Mesendoderm (in vitro differentiated cells): ENCODE measurements at regions not wholly inside any gene's neighbourhood (a gene's known extent, or its start where the extent isn't known, plus 50 kb on each side); places are given as distances from the start of the nearest gene placed in this dataset.
"Not testable (repeated sequence)": the region's sequence is repeated elsewhere in the genome, so short reads cannot be mapped to it uniquely, and the experiment has no call there.

Source experiments
- DNase-seq: peaks from one replicate; pipeline ENCODE4 v3.0.0; 2013
- H2AK5ac ChIP-seq: 2 replicates; pipeline ENCODE4 v1.6.1; 2013; ENCODE audit warnings: low read length, inconsistent platforms
- H2BK120ac ChIP-seq: 2 replicates; pipeline ENCODE4 v1.6.1; 2013; ENCODE audit warnings: low read depth, mild to moderate bottlenecking, low read length, moderate library complexity, mixed read lengths
- H2BK15ac ChIP-seq: replicated peaks from 2 replicates; pipeline ENCODE4 v1.6.1; 2013; ENCODE audit warnings: low read depth, mild to moderate bottlenecking, moderate library complexity
- H2BK5ac ChIP-seq: 2 replicates; pipeline ENCODE4 v1.6.1; 2013; ENCODE audit warnings: low read length, inconsistent platforms
- H3K18ac ChIP-seq: 2 replicates; pipeline ENCODE4 v1.6.1; 2013; ENCODE audit warnings: mild to moderate bottlenecking, low read length, mixed read lengths
- H3K23ac ChIP-seq: one replicate; pipeline ENCODE4 v1.6.1; 2013; ENCODE audit warnings: low read length
- H3K27ac ChIP-seq: 2 replicates; pipeline ENCODE4 v1.5.1; 2013; ENCODE audit warnings: low read depth, mild to moderate bottlenecking, inconsistent platforms, low read length, moderate library complexity
- H3K27me3 ChIP-seq: 2 replicates; pipeline ENCODE4 v1.6.1; 2013; ENCODE audit warnings: low read length, control low read depth, mild to moderate bottlenecking, inconsistent platforms; ENCODE audit not compliant: insufficient read depth, poor library complexity
- H3K36me3 ChIP-seq: 2 replicates; pipeline ENCODE4 v1.6.1; 2013; ENCODE audit warnings: low read length, inconsistent platforms; ENCODE audit not compliant: control insufficient read depth, insufficient read depth
- H3K4ac ChIP-seq: one replicate; pipeline ENCODE4 v1.6.1; 2013; ENCODE audit warnings: low read depth, mild to moderate bottlenecking, low read length, moderate library complexity
- H3K4me1 ChIP-seq: 2 replicates; pipeline ENCODE4 v1.6.1; 2013; ENCODE audit warnings: low read depth, low read length, inconsistent platforms; ENCODE audit not compliant: control insufficient read depth
- H3K4me2 ChIP-seq: 2 replicates; pipeline ENCODE4 v1.6.1; 2013; ENCODE audit warnings: low read length
- H3K4me3 ChIP-seq: 2 replicates; pipeline ENCODE4 v1.5.1; 2013; ENCODE audit warnings: mild to moderate bottlenecking, low read length
- H3K56ac ChIP-seq: one replicate; pipeline ENCODE4 v1.6.1; 2013; ENCODE audit warnings: low read length
- H3K79me1 ChIP-seq: 2 replicates; pipeline ENCODE4 v1.6.1; 2013; ENCODE audit warnings: low read length, inconsistent platforms
- H3K79me2 ChIP-seq: 2 replicates; pipeline ENCODE4 v1.6.1; 2013; ENCODE audit warnings: mild to moderate bottlenecking, low read length; ENCODE audit not compliant: control insufficient read depth, insufficient read depth
- H3K9ac ChIP-seq: 2 replicates; pipeline ENCODE4 v1.6.1; 2013; ENCODE audit warnings: low read length, inconsistent platforms
- H4K5ac ChIP-seq: one replicate; pipeline ENCODE4 v1.6.1; 2013; ENCODE audit warnings: low read length
- H4K8ac ChIP-seq: one replicate; pipeline ENCODE4 v1.6.1; 2013; ENCODE audit warnings: low read depth, mild to moderate bottlenecking, control low read depth, low read length, moderate library complexity
- WGBS: extraction: QIAGEN DNeasy Blood & Tissue Kit; methylation state at CpG from one replicate; pipeline ENCODE4 v1.1.7; 2013; ENCODE audit warnings: low lambda C conversion rate, missing lambda C conversion rate; ENCODE audit not compliant: insufficient coverage; ENCODE audit errors: extremely low coverage; 5-methylcytosine and 5-hydroxymethylcytosine counted together

GRCh38 chr3:104437891-104438290 lies 928.8 kb upstream of the ALCAM start:
- no peak overlapping the region for H3K23ac ChIP-seq

GRCh38 chr3:104438706-104439105 lies 928.0 kb upstream of the ALCAM start:
- Histone ChIP-seq H3K4me1 (peaks cover 3% of the 10 kb centered on the region), H2BK5ac (no peak overlapping the region), H2BK15ac (no peak overlapping the region), H2AK5ac (no peak overlapping the region), H4K5ac (no peak overlapping the region), H3K79me2 (no peaks in the 10 kb centered on the region), H3K9ac (no peak overlapping the region), H3K23ac (no peak overlapping the region), H4K8ac (peak overlapping the region; percentile 65), H3K4me3 (no peak overlapping the region), H3K79me1 (no peaks in the 10 kb centered on the region), H3K4me2 (no peak overlapping the region), H3K27ac (peak overlapping the region; percentile 80), H3K4ac (peak overlapping the region; percentile 68), H3K18ac (peak overlapping the region; percentile 96), H3K56ac (peak overlapping the region; percentile 12), H3K27me3 (no peaks in the 10 kb centered on the region), H3K36me3 (no peaks in the 10 kb centered on the region), H2BK120ac (peak overlapping the region; percentile 51)
- WGBS: no CpG with 5 or more reads among the region's 1 CpG
- DNase-seq: peak; percentile 64

More at GRCh38 chr3:104437891-104438290, 928.8 kb upstream of the ALCAM start:
- Histone ChIP-seq H3K4me1 (peaks cover 3% of the 10 kb centered on the region), H3K4me2 (no peak overlapping the region), H3K9ac (no peak overlapping the region), H4K5ac (no peak overlapping the region), H2BK120ac (no peak overlapping the region), H3K4me3 (no peak overlapping the region), H3K56ac (no peak overlapping the region), H2AK5ac (no peak overlapping the region), H3K27me3 (no peaks in the 10 kb centered on the region), H3K79me2 (no peaks in the 10 kb centered on the region), H3K79me1 (no peaks in the 10 kb centered on the region), H2BK15ac (no peak overlapping the region), H3K18ac (no peak overlapping the region), H3K4ac (no peak overlapping the region), H3K36me3 (no peaks in the 10 kb centered on the region), H4K8ac (no peak overlapping the region), H3K27ac (no peak overlapping the region), H2BK5ac (no peak overlapping the region)
- peak; percentile 78 for DNase-seq
- no CpG with 5 or more reads among the region's 1 CpG for WGBS

- H2AK5ac ChIP-seq, H3K27me3 ChIP-seq, H2BK120ac ChIP-seq, H4K8ac ChIP-seq, H3K4ac ChIP-seq, H3K27ac ChIP-seq, H2BK15ac ChIP-seq, H3K9ac ChIP-seq, H3K18ac ChIP-seq, H3K79me2 ChIP-seq, H3K36me3 ChIP-seq, H4K5ac ChIP-seq, H3K4me2 ChIP-seq, H3K4me1 ChIP-seq, H3K56ac ChIP-seq, DNase-seq, H3K4me3 ChIP-seq, H2BK5ac ChIP-seq, H3K23ac ChIP-seq, H3K79me1 ChIP-seq: not testable (repeated sequence)
- no CpG with 5 or more reads among the region's 9 CpGs for WGBS
Measured at GRCh38 chr3:104445252-104445919, 921.3 kb upstream of the ALCAM start.

- no peak overlapping the region for H3K23ac ChIP-seq
- no peaks in the 10 kb centered on the region for H3K27me3 ChIP-seq
- H3K56ac ChIP-seq: no peak overlapping the region
- no peak overlapping the region for H3K4me3 ChIP-seq
- H4K8ac ChIP-seq: no peak overlapping the region
- H2BK5ac ChIP-seq: no peak overlapping the region
- no peak overlapping the region for H3K4ac ChIP-seq
- no peaks in the 10 kb centered on the region for H3K79me1 ChIP-seq
- H3K79me2 ChIP-seq: no peaks in the 10 kb centered on the region
- no peak overlapping the region for H2BK15ac ChIP-seq
- no peak overlapping the region for H3K4me2 ChIP-seq
- H3K9ac ChIP-seq: no peak overlapping the region
- H2AK5ac ChIP-seq: no peak overlapping the region
- H2BK120ac ChIP-seq: no peak overlapping the region
- no peaks in the 10 kb centered on the region for H3K4me1 ChIP-seq
- WGBS: no CpG with 5 or more reads among the region's 5 CpGs
- DNase-seq: no peak
- H3K18ac ChIP-seq: no peak overlapping the region
- no peak overlapping the region for H3K27ac ChIP-seq
- H4K5ac ChIP-seq: no peak overlapping the region
- H3K36me3 ChIP-seq: no peaks in the 10 kb centered on the region
Measured at GRCh38 chr3:104447681-104448080, 919.0 kb upstream of the ALCAM start.

- 100% methylated on average over 1 of the region's 4 CpGs for WGBS
- Histone ChIP-seq H2BK120ac (no peak overlapping the region), H3K9ac (no peak overlapping the region), H4K8ac (no peak overlapping the region), H2BK5ac (no peak overlapping the region), H3K18ac (no peak overlapping the region), H4K5ac (no peak overlapping the region), H2AK5ac (no peak overlapping the region), H3K4me2 (no peak overlapping the region), H3K36me3 (no peaks in the 10 kb centered on the region), H3K56ac (no peak overlapping the region), H3K79me1 (no peaks in the 10 kb centered on the region), H3K4me1 (no peaks in the 10 kb centered on the region), H3K27ac (no peak overlapping the region), H3K79me2 (no peaks in the 10 kb centered on the region), H3K23ac (no peak overlapping the region), H3K27me3 (no peaks in the 10 kb centered on the region), H3K4ac (no peak overlapping the region), H2BK15ac (no peak overlapping the region), H3K4me3 (no peak overlapping the region)
- DNase-seq: no peak
Measured at GRCh38 chr3:104452697-104453096, 914.0 kb upstream of the ALCAM start.

- no peaks in the 10 kb centered on the region for H3K79me1 ChIP-seq
- no peak overlapping the region for H3K9ac ChIP-seq
- H3K4me2 ChIP-seq: no peak overlapping the region
Measured at GRCh38 chr3:104458657-104459056, 908.1 kb upstream of the ALCAM start.

More at GRCh38 chr3:104458657-104459056, 908.1 kb upstream of the ALCAM start:
- H3K23ac ChIP-seq: no peak overlapping the region
- no peaks in the 10 kb centered on the region for H3K27me3 ChIP-seq
- H2BK5ac ChIP-seq: no peak overlapping the region
- no peaks in the 10 kb centered on the region for H3K4me1 ChIP-seq
- no peaks in the 10 kb centered on the region for H3K36me3 ChIP-seq
- no peak for DNase-seq
- H4K8ac ChIP-seq: no peak overlapping the region
- H4K5ac ChIP-seq: no peak overlapping the region
- no peak overlapping the region for H2AK5ac ChIP-seq
- H3K4me3 ChIP-seq: no peak overlapping the region
- no peak overlapping the region for H3K27ac ChIP-seq
- no peak overlapping the region for H3K18ac ChIP-seq
- H2BK120ac ChIP-seq: no peak overlapping the region
- no peaks in the 10 kb centered on the region for H3K79me2 ChIP-seq
- no peak overlapping the region for H2BK15ac ChIP-seq
- no peak overlapping the region for H3K56ac ChIP-seq
- no peak overlapping the region for H3K4ac ChIP-seq
